Transverse colon (tissue), 4 donors: ENCODE measurements at regions not wholly inside any gene's neighbourhood (a gene's known extent, or its start where the extent isn't known, plus 50 kb on each side); places are given as distances from the start of the nearest gene placed in this dataset.

Experiments
- POLR2A ChIP-seq: fragments of 450-650 bp; IDR thresholded peaks from one replicate; pipeline ENCODE4 v1.6.1; 2016; ENCODE audit warnings: antibody characterized with exemption, mild to moderate bottlenecking, moderate library complexity
- POLR2AphosphoS5 ChIP-seq, 3 donors: sonication (generic); formaldehyde crosslinking; IDR thresholded peaks; one replicate each; pipeline ENCODE4 v1.6.1; 2016; ENCODE audit warnings: antibody characterized with exemption in 3 of 3
- TF ChIP-seq, protein P1 (sequence below), 5 experiments: fragments of 200-600 bp in 3 of 5; fragments of 450-650 bp in 2 of 5; sonication (generic) in 3 of 5; IDR thresholded peaks; 1 replicate in 2 of 5; 2 replicates in 3 of 5; pipeline ENCODE4 v1.5.1; 2016 to 2017; ENCODE audit warnings: antibody characterized with exemption in 5 of 5, inconsistent platforms in 3 of 5, mild to moderate bottlenecking in 2 of 5, moderate library complexity in 1 of 5

DNA sequence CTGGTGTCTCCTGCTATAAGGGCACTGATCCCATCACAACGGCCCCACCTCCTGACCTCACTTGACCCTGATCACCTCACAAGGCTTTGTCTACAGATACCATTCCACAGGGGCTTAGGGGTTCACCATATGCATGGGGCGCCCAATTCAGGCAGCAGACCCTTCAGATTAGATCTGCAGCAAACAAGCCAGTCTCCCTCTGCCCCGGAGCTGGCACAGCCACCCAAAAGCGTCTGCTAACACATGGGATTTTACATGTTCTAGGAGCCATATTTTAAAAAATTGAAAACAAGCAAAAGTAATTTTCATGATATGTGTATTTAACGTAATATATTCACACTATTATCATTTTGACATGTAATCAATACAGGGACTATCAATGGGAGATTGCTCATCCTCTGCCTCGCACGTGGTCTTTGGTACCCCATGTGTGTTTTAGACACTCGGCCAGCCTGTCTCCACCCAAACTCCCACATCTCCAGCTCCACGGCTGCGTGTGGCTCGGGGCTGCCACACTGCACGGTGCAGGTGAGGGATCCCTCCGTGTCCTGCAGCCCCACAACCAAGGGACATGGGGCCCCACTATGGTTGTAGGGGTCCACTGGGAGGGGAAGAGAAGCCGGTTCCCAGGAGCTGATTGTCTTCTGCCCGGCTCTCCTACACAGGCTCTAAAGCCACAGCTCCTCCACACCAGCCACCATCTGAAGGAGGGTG, 107.6 kb downstream of the RBFOX3 start:
- TF ChIP-seq, protein P1, sequence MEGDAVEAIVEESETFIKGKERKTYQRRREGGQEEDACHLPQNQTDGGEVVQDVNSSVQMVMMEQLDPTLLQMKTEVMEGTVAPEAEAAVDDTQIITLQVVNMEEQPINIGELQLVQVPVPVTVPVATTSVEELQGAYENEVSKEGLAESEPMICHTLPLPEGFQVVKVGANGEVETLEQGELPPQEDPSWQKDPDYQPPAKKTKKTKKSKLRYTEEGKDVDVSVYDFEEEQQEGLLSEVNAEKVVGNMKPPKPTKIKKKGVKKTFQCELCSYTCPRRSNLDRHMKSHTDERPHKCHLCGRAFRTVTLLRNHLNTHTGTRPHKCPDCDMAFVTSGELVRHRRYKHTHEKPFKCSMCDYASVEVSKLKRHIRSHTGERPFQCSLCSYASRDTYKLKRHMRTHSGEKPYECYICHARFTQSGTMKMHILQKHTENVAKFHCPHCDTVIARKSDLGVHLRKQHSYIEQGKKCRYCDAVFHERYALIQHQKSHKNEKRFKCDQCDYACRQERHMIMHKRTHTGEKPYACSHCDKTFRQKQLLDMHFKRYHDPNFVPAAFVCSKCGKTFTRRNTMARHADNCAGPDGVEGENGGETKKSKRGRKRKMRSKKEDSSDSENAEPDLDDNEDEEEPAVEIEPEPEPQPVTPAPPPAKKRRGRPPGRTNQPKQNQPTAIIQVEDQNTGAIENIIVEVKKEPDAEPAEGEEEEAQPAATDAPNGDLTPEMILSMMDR (IDR thresholded peaks at IDR 0.05) = no peak
- no peak for TF ChIP-seq POLR2A
- no peak for TF ChIP-seq POLR2AphosphoS5 (IDR thresholded peaks at IDR 0.05)
